ENCODE measurements at regions not wholly inside any gene's neighbourhood (a gene's known extent, or its start where the extent isn't known, plus 50 kb on each side); places are given as distances from the start of the nearest gene placed in this dataset.

DNA sequence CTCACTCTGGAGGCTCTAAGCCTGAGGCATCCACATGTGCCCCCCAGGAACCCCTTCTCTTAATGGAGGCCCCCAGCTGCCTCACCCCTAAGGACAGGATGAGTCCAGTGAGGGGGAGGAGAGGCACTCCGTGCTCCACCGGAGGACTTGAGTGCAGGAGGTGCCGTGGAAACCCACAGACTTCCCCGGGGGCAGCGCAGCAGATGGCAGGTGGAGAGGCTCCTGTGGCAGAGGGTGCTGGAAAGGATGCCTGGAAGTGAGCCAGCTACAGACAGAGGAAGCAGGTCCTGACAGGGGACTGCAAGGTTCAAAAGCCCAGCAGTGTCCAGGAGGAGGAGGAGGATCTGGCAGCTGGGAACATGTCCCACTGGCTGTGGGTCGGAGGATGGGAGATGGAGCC is 1384.0 kb downstream of the TBC1D22A start:
- no peak for ATAC-seq

DNA sequence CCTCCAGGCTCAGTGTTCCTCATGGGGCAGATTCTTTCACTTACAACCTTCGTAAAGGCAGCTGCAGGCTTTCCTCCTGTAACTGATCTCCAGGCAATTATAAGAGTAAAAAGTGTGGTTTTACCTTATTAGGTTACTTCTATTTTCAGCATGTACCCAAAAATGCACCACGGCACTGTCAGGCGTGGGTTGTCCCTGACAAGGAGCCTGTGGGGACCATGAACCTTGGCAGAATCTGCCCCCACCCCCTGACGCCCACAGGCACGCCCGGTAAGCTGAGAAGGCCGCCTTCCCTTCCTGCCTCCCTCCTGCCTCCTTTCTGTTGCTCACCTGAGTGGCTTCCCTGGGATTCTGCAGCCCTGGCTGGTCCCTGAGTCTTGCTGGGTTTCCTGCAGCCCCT is 1383.3 kb downstream of the TBC1D22A start:
- ATAC-seq: no peak
- Mint-ChIP-seq H3K4me3 (no peak overlapping the region), H3K9me3 (no peaks in the 10 kb centered on the region), H3K4me1 (ENCODE audit: low read depth) (no peaks in the 10 kb centered on the region), H3K27me3 (ENCODE audit: low read depth) (peaks cover 23% of the 10 kb centered on the region), H3K36me3 (ENCODE audit: insufficient read depth) (no peaks in the 10 kb centered on the region)
- DNase-seq: no peak

More for the DNA sequence above, 1384.0 kb downstream of the TBC1D22A start:
- Mint-ChIP-seq H3K27me3 (ENCODE audit: low read depth) (peaks cover 23% of the 10 kb centered on the region), H3K4me3 (no peak overlapping the region), H3K9me3 (no peaks in the 10 kb centered on the region), H3K36me3 (ENCODE audit: insufficient read depth) (no peaks in the 10 kb centered on the region), H3K4me1 (ENCODE audit: low read depth) (no peaks in the 10 kb centered on the region)
- DNase-seq: no peak

- no peaks in the 10 kb centered on the region for H3K36me3 Mint-ChIP-seq (ENCODE audit: insufficient read depth)
- H3K4me1 Mint-ChIP-seq (ENCODE audit: low read depth): peaks cover 1% of the 10 kb centered on the region
- DNase-seq (no peak), ATAC-seq (no peak)
- H3K9me3 Mint-ChIP-seq: no peaks in the 10 kb centered on the region
- H3K4me3 Mint-ChIP-seq: no peak overlapping the region
- peaks cover 23% of the 10 kb centered on the region for H3K27me3 Mint-ChIP-seq (ENCODE audit: low read depth)
Observed at GRCh38 chr22:48144318-48144717, 1381.9 kb downstream of the TBC1D22A start.

GRCh38 chr22:48143856-48144255 is 1381.4 kb downstream of the TBC1D22A start:
- ATAC-seq: no peak
- Mint-ChIP-seq H3K4me1 (ENCODE audit: low read depth) (peaks cover 4% of the 10 kb centered on the region), H3K36me3 (ENCODE audit: insufficient read depth) (no peaks in the 10 kb centered on the region), H3K9me3 (no peaks in the 10 kb centered on the region), H3K4me3 (no peak overlapping the region), H3K27me3 (ENCODE audit: low read depth) (peaks cover 23% of the 10 kb centered on the region)
- DNase-seq: no peak

GRCh38 chr22:48142388-48142787 is 1379.9 kb downstream of the TBC1D22A start:
- Mint-ChIP-seq H3K36me3 (ENCODE audit: insufficient read depth) (no peaks in the 10 kb centered on the region), H3K4me3 (no peak overlapping the region), H3K9me3 (no peaks in the 10 kb centered on the region), H3K27me3 (ENCODE audit: low read depth) (peaks cover 23% of the 10 kb centered on the region), H3K4me1 (ENCODE audit: low read depth) (peaks cover 8% of the 10 kb centered on the region)
- ATAC-seq (no peak), DNase-seq (no peak)

DNA sequence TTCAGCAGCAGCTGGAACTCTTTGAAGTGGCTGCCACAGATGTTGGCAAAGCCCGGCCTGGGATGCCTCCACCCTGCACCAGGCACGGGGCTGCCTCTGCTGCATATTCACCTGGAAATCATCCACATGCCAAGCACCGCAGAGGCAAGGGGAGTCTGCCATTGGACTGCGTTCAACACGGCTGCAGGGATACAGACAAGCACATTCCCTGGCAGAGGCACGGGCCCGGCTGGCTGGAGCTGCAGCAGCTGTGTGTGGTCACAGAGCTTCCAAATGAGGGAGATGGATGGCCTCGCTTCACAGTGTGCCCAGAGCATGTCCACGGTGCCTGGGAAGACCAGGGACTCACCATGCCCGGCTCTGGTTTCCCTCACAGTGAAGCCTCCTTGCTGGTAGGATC is 1378.9 kb downstream of the TBC1D22A start:
- no peak overlapping the region for H3K4me3 Mint-ChIP-seq

GRCh38 chr22:48140261-48140813 is 1377.9 kb downstream of the TBC1D22A start:
- no peaks in the 10 kb centered on the region for H3K36me3 Mint-ChIP-seq (ENCODE audit: insufficient read depth)
- no peak overlapping the region for H3K4me3 Mint-ChIP-seq
- peaks cover 8% of the 10 kb centered on the region for H3K4me1 Mint-ChIP-seq (ENCODE audit: low read depth)
- no peaks in the 10 kb centered on the region for H3K9me3 Mint-ChIP-seq
- ATAC-seq (no peak), DNase-seq (no peak)
- H3K27me3 Mint-ChIP-seq (ENCODE audit: low read depth): peaks cover 17% of the 10 kb centered on the region

More for the DNA sequence above, 1378.9 kb downstream of the TBC1D22A start:
- no peaks in the 10 kb centered on the region for H3K36me3 Mint-ChIP-seq (ENCODE audit: insufficient read depth)
- H3K9me3 Mint-ChIP-seq: no peaks in the 10 kb centered on the region
- H3K27me3 Mint-ChIP-seq (ENCODE audit: low read depth): peaks cover 23% of the 10 kb centered on the region
- no peak for DNase-seq
- H3K4me1 Mint-ChIP-seq (ENCODE audit: low read depth): peaks cover 8% of the 10 kb centered on the region
- ATAC-seq: no peak

GRCh38 chr22:48139776-48140175 is 1377.3 kb downstream of the TBC1D22A start:
- no peaks in the 10 kb centered on the region for H3K36me3 Mint-ChIP-seq (ENCODE audit: insufficient read depth)
- H3K9me3 Mint-ChIP-seq: no peaks in the 10 kb centered on the region
- no peak for DNase-seq
- peaks cover 8% of the 10 kb centered on the region for H3K4me1 Mint-ChIP-seq (ENCODE audit: low read depth)
- peaks cover 13% of the 10 kb centered on the region for H3K27me3 Mint-ChIP-seq (ENCODE audit: low read depth)
- ATAC-seq: no peak
- H3K4me3 Mint-ChIP-seq: no peak overlapping the region

DNA sequence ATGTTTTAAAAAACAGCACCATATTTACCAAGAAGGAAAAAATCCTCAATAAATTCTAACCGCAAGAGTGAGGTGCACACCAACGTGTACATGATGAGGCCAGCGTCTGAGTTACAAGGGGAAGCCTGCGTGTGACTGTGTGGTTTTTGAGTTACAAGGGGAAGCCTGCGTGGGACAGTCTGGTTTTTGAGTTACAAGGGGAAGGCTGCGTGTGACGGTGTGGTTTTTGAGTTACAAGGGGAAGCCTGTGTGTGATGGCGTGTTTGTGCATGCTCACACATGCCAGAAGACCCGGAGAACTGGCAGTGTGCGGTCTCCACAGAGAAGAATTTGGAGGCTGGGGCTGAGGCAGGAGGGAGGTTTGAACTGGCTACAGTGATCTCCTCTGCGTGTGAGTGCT is 1376.4 kb downstream of the TBC1D22A start:
- ATAC-seq: no peak
- Mint-ChIP-seq H3K9me3 (no peaks in the 10 kb centered on the region), H3K36me3 (ENCODE audit: insufficient read depth) (no peaks in the 10 kb centered on the region), H3K4me1 (ENCODE audit: low read depth) (peaks cover 8% of the 10 kb centered on the region), H3K27me3 (ENCODE audit: low read depth) (peaks cover 5% of the 10 kb centered on the region), H3K4me3 (no peak overlapping the region)
- no peak for DNase-seq

DNA sequence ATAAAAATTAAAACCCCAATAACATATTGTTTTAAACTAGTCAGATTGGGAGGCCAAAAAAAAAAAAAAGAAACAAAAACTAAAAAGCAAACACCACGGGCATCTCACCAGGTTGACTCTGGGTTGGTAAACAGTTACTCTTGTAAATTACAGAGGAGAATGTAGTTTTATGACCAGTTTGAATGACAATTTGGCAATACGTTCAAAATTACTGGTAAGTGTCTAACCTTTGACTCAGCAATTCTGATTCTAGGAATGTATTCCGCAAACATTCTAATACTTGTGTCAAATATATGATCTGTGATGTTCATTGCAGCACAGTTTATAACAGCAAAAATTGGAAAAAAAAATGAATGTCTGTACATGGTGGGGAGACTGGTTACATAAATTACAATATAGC is 1376.0 kb downstream of the TBC1D22A start:
- H3K9me3 Mint-ChIP-seq: no peaks in the 10 kb centered on the region
- DNase-seq: no peak
- no peak for ATAC-seq
- peaks cover 2% of the 10 kb centered on the region for H3K27me3 Mint-ChIP-seq (ENCODE audit: low read depth)
- H3K4me3 Mint-ChIP-seq: no peak overlapping the region
- H3K36me3 Mint-ChIP-seq (ENCODE audit: insufficient read depth): no peaks in the 10 kb centered on the region
- peaks cover 8% of the 10 kb centered on the region for H3K4me1 Mint-ChIP-seq (ENCODE audit: low read depth)

- ATAC-seq: no peak
- DNase-seq: no peak
- no peaks in the 10 kb centered on the region for H3K9me3 Mint-ChIP-seq
- no peaks in the 10 kb centered on the region for H3K36me3 Mint-ChIP-seq (ENCODE audit: insufficient read depth)
- no peaks in the 10 kb centered on the region for H3K27me3 Mint-ChIP-seq (ENCODE audit: low read depth)
- H3K4me1 Mint-ChIP-seq (ENCODE audit: low read depth): peaks cover 8% of the 10 kb centered on the region
- H3K4me3 Mint-ChIP-seq: no peak overlapping the region
Observed at GRCh38 chr22:48137640-48138039, 1375.2 kb downstream of the TBC1D22A start.

DNA sequence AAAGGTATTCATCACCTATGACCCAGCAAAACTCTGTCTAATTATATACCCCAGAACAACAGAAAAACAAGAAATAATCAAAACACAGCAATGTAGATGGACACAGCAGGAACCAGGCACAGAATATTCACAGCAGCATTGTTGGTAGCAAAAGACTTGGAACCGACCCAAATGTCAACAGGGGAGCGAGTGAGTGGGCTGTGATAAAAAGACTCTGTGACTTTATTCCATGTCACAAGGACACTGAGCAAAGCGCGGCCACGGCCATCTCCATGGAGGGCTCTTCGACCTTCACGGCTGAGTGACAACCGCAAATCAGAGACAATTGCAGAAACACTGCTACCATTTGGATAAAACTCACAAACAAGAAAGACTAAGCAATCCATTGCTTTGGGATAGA is 1373.1 kb downstream of the TBC1D22A start:
- peaks cover 8% of the 10 kb centered on the region for H3K4me1 Mint-ChIP-seq (ENCODE audit: low read depth)

GRCh38 chr22:48125416-48125815 is 1363.0 kb downstream of the TBC1D22A start:
- DNase-seq: no peak
- Mint-ChIP-seq H3K4me1 (ENCODE audit: low read depth) (no peaks in the 10 kb centered on the region), H3K4me3 (no peak overlapping the region), H3K36me3 (ENCODE audit: insufficient read depth) (no peaks in the 10 kb centered on the region), H3K9me3 (no peaks in the 10 kb centered on the region), H3K27me3 (ENCODE audit: low read depth) (peaks cover 7% of the 10 kb centered on the region)
- no peak for ATAC-seq

More for the DNA sequence above, 1373.1 kb downstream of the TBC1D22A start:
- Mint-ChIP-seq H3K4me3 (no peak overlapping the region), H3K27me3 (ENCODE audit: low read depth) (peaks cover 13% of the 10 kb centered on the region), H3K36me3 (ENCODE audit: insufficient read depth) (no peaks in the 10 kb centered on the region), H3K9me3 (no peaks in the 10 kb centered on the region)
- no peak for DNase-seq
- no peak for ATAC-seq

DNA sequence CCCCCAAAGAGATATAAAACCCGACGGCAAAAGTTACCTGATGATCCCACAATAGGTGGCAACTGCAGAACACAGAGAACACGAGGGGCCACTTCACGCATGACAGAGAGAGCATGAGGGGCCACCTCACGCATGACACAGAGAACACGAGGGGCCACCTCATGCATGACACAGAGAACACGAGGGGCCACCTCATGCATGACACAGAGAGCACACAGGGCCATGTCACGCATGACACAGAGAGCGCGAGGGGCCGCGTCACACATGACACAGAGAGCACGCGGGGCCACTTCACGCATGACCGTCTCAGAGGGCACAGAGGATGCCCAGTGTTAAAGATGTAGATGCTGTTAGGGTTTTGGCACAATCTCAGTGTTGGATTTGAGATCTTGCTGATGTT is 1359.5 kb downstream of the TBC1D22A start:
- Mint-ChIP-seq H3K4me3 (no peak overlapping the region), H3K9me3 (no peaks in the 10 kb centered on the region), H3K36me3 (ENCODE audit: insufficient read depth) (no peaks in the 10 kb centered on the region), H3K4me1 (ENCODE audit: low read depth) (no peaks in the 10 kb centered on the region), H3K27me3 (ENCODE audit: low read depth) (peaks cover 7% of the 10 kb centered on the region)
- ATAC-seq (no peak), DNase-seq (no peak)

DNA sequence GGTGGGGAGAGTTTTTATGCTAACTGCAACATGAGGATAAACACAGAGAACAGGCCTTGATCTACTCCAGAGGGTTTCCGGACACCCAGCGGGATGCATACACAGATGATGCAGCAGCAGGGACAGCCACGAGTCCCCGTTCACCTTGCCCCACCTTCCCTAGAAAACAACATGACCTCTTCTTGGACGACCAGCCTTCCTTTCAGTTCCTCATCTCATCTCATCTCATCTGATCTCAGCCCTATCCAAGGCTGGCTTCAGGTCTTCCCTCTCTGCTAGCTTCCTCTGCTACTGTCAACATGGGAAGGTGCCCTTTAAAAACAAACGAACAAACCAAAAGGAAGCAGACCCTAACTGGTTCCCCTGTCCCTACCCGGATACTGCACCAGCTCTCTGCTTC is 1356.2 kb downstream of the TBC1D22A start:
- no peak for ATAC-seq
- Mint-ChIP-seq H3K27me3 (ENCODE audit: low read depth) (peaks cover 5% of the 10 kb centered on the region), H3K4me3 (no peak overlapping the region), H3K9me3 (no peaks in the 10 kb centered on the region), H3K36me3 (ENCODE audit: insufficient read depth) (no peaks in the 10 kb centered on the region), H3K4me1 (ENCODE audit: low read depth) (no peaks in the 10 kb centered on the region)
- DNase-seq: no peak

- Mint-ChIP-seq H3K9me3 (no peaks in the 10 kb centered on the region), H3K36me3 (ENCODE audit: insufficient read depth) (no peaks in the 10 kb centered on the region), H3K4me3 (no peak overlapping the region), H3K27me3 (ENCODE audit: low read depth) (peaks cover 5% of the 10 kb centered on the region), H3K4me1 (ENCODE audit: low read depth) (no peaks in the 10 kb centered on the region)
- no peak for DNase-seq
- no peak for ATAC-seq
Observed at GRCh38 chr22:48116871-48117270, 1354.4 kb downstream of the TBC1D22A start.
